ENCODE measurements at regions not wholly inside any gene's neighbourhood (a gene's known extent, or its start where the extent isn't known, plus 50 kb on each side); places are given as distances from the start of the nearest gene placed in this dataset.

- TF ChIP-seq, protein P1, sequence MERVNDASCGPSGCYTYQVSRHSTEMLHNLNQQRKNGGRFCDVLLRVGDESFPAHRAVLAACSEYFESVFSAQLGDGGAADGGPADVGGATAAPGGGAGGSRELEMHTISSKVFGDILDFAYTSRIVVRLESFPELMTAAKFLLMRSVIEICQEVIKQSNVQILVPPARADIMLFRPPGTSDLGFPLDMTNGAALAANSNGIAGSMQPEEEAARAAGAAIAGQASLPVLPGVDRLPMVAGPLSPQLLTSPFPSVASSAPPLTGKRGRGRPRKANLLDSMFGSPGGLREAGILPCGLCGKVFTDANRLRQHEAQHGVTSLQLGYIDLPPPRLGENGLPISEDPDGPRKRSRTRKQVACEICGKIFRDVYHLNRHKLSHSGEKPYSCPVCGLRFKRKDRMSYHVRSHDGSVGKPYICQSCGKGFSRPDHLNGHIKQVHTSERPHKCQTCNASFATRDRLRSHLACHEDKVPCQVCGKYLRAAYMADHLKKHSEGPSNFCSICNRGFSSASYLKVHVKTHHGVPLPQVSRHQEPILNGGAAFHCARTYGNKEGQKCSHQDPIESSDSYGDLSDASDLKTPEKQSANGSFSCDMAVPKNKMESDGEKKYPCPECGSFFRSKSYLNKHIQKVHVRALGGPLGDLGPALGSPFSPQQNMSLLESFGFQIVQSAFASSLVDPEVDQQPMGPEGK (CRISPR knock-in tag; IDR thresholded peaks at IDR 0.05) = no peak
- no peak for TF ChIP-seq DPF2 (CRISPR knock-in tag; IDR thresholded peaks at IDR 0.05; ENCODE audit: borderline replicate concordance, low read depth)
- TF ChIP-seq, protein P2, sequence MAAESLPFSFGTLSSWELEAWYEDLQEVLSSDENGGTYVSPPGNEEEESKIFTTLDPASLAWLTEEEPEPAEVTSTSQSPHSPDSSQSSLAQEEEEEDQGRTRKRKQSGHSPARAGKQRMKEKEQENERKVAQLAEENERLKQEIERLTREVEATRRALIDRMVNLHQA (CRISPR knock-in tag; IDR thresholded peaks at IDR 0.05) = no peak
Measured at GRCh38 chr11:21968702-21969101, 224.2 kb upstream of the ANO5 start (continued).

- H3K79me2 ChIP-seq (ENCODE audit: insufficient read depth, low read length) = no peaks in the 10 kb centered on the region
- no peak overlapping the region for H3K9ac ChIP-seq (ENCODE audit: insufficient read depth, low read depth, low read length)
- ATAC-seq (no peak), FAIRE-seq (no peak), DNase-seq (ENCODE audit: low spot score) (no peak)
- intact Hi-C loops (cut with micrococcal nuclease; ENCODE audit: unreplicated experiment) = no loop called here
- H3K4me1 ChIP-seq (ENCODE audit: insufficient read depth, low read length) = no peaks in the 10 kb centered on the region
- H3K9me3 ChIP-seq (ENCODE audit: low read length) = no peaks in the 10 kb centered on the region
- no peak overlapping the region for H3K4me2 ChIP-seq (ENCODE audit: low read depth, low read length)
- no peak overlapping the region for H3K4me3 ChIP-seq (replicated peaks in 1 of 3; ENCODE audit: insufficient read depth in 1 of 3, low read depth in 2 of 3, low read length in 3 of 3)
- BruUV-seq (replicated peaks) = no TSS peak
- TF ChIP-seq GATAD1 (CRISPR knock-in tag; IDR thresholded peaks at IDR 0.05) = no peak
- no peak for TF ChIP-seq ZNF326 (CRISPR knock-in tag; IDR thresholded peaks at IDR 0.05; ENCODE audit: borderline replicate concordance)
- TF ChIP-seq GLI4 (CRISPR knock-in tag; IDR thresholded peaks at IDR 0.05; ENCODE audit: borderline replicate concordance) = no peak
- TF ChIP-seq ZBTB42 (CRISPR knock-in tag; IDR thresholded peaks at IDR 0.05) = no peak
- no peak for TF ChIP-seq HNF4A (CRISPR knock-in tag; IDR thresholded peaks at IDR 0.05)
- TF ChIP-seq ZNF331 (CRISPR knock-in tag; IDR thresholded peaks at IDR 0.05) = no peak
- no peak for TF ChIP-seq MIXL1 (CRISPR knock-in tag; IDR thresholded peaks at IDR 0.05)
- no peak for TF ChIP-seq NCOA1 (CRISPR knock-in tag; IDR thresholded peaks at IDR 0.05)
- TF ChIP-seq GATAD2A (CRISPR knock-in tag; IDR thresholded peaks at IDR 0.05) = no peak
- TF ChIP-seq RFXANK (CRISPR knock-in tag; IDR thresholded peaks at IDR 0.05) = no peak
- TF ChIP-seq ZNF773 (CRISPR knock-in tag; IDR thresholded peaks at IDR 0.05; ENCODE audit: borderline replicate concordance) = no peak
- no peak for TF ChIP-seq ZNF432 (CRISPR knock-in tag; IDR thresholded peaks at IDR 0.05; ENCODE audit: borderline replicate concordance)
- TF ChIP-seq RXRA (CRISPR knock-in tag; IDR thresholded peaks at IDR 0.05) = no peak
- TF ChIP-seq ZNF878 (CRISPR knock-in tag; IDR thresholded peaks at IDR 0.05) = no peak
- TF ChIP-seq ZNF674 (CRISPR knock-in tag; IDR thresholded peaks at IDR 0.05; ENCODE audit: low read depth) = no peak
- TF ChIP-seq, protein P3, sequence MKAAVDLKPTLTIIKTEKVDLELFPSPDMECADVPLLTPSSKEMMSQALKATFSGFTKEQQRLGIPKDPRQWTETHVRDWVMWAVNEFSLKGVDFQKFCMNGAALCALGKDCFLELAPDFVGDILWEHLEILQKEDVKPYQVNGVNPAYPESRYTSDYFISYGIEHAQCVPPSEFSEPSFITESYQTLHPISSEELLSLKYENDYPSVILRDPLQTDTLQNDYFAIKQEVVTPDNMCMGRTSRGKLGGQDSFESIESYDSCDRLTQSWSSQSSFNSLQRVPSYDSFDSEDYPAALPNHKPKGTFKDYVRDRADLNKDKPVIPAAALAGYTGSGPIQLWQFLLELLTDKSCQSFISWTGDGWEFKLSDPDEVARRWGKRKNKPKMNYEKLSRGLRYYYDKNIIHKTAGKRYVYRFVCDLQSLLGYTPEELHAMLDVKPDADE (CRISPR knock-in tag; IDR thresholded peaks at IDR 0.05) = no peak
- H4K20me1 ChIP-seq (ENCODE audit: insufficient read depth, low read length) = no peaks in the 10 kb centered on the region
- ChIA-PET POLR2A (no interaction called here), CTCF (ENCODE audit: low intra/inter-chr PET ratio, low total read pairs) (no interaction called here)
- in situ Hi-C loops (cut with HindIII; ENCODE audit: extremely low pct_ligation_motif_present, low pct_unique_long_range_greater_than_20kb) = no loop called here
- H2AFZ ChIP-seq (ENCODE audit: low read length) = no peak overlapping the region
- no peaks in the 10 kb centered on the region for H3K36me3 ChIP-seq (replicated peaks in 1 of 2; ENCODE audit: control insufficient read depth in 1 of 2, insufficient read depth in 2 of 2, low read length in 2 of 2)
- no peak overlapping the region for H3K27ac ChIP-seq (ENCODE audit: extremely low read length, insufficient read depth, low read length)
- 0% methylated on average over 3 of the region's 3 CpGs for WGBS (ENCODE audit: low lambda C conversion rate)
- H3K27me3 ChIP-seq (ENCODE audit: control insufficient read depth in 1 of 2, insufficient read depth in 2 of 2, low read length in 2 of 2) = no peaks in the 10 kb centered on the region; a peak in 1 of 5 replicates
Measured at GRCh38 chr11:21969841-21970240, 223.0 kb upstream of the ANO5 start.
